CD14-positive monocyte (primary cell): ENCODE measurements at regions not wholly inside any gene's neighbourhood (a gene's known extent, or its start where the extent isn't known, plus 50 kb on each side); places are given as distances from the start of the nearest gene placed in this dataset.

Source experiments
- DNase-seq, 3 donors: peaks; one replicate each; pipeline ENCODE4 v3.0.0-alpha.2; 2011 to 2022
- H2AFZ ChIP-seq: 2 replicates; pipeline ENCODE4 v1.6.0; 2012; ENCODE audit warnings: mild to moderate bottlenecking, low read depth, low read length, inconsistent platforms; ENCODE audit not compliant: insufficient read depth, poor library complexity, severe bottlenecking
- H3K27ac ChIP-seq, 2 donors: 1 replicate in 1 of 2; 2 replicates in 1 of 2; pipeline ENCODE4 v1.5.1; 2012 to 2013; ENCODE audit warnings: low read length in 2 of 2, control low read depth in 1 of 2, inconsistent platforms in 1 of 2, low read depth in 1 of 2, mild to moderate bottlenecking in 1 of 2
- H3K27me3 ChIP-seq, 2 donors: one replicate each; pipeline versions ENCODE4 v1.6.0 to v1.6.1; 2011 to 2013; ENCODE audit warnings: low read length in 2 of 2; ENCODE audit not compliant: control insufficient read depth in 2 of 2, insufficient read depth in 2 of 2
- H3K36me3 ChIP-seq, 2 donors: replicated peaks in 1 of 2; 1 replicate in 1 of 2; 2 replicates in 1 of 2; pipeline versions ENCODE4 v1.5.1 to v1.6.1; 2012 to 2013; ENCODE audit warnings: low read length in 2 of 2, control low read depth in 1 of 2, inconsistent platforms in 1 of 2, mild to moderate bottlenecking in 1 of 2; ENCODE audit not compliant: insufficient read depth in 2 of 2, control insufficient read depth in 1 of 2
- H3K4me1 ChIP-seq, 2 donors: 1 replicate in 1 of 2; 2 replicates in 1 of 2; pipeline versions ENCODE4 v1.5.1 to v1.6.1; 2012 to 2013; ENCODE audit warnings: low read length in 2 of 2, control low read depth in 1 of 2, inconsistent platforms in 1 of 2, mild to moderate bottlenecking in 1 of 2, moderate library complexity in 1 of 2; ENCODE audit not compliant: insufficient read depth in 2 of 2, control insufficient read depth in 1 of 2
- H3K4me2 ChIP-seq: replicated peaks from 2 replicates; pipeline ENCODE3; 2012; ENCODE audit warnings: low read length, moderate library complexity, mild to moderate bottlenecking; ENCODE audit not compliant: poor library complexity, severe bottlenecking; ENCODE audit errors: extremely low read depth
- H3K4me3 ChIP-seq, 3 experiments: fragments of 200-600 bp in 1 of 3; sonication (generic) in 1 of 3; replicated peaks in 1 of 3; 1 replicate in 2 of 3; 2 replicates in 1 of 3; pipeline ENCODE4 v1.5.1; 2011 to 2013; ENCODE audit warnings: low read length in 3 of 3, mild to moderate bottlenecking in 3 of 3, control low read depth in 2 of 3, low read depth in 2 of 3, inconsistent platforms in 1 of 3, moderate library complexity in 1 of 3
- H3K79me2 ChIP-seq: 2 replicates; pipeline ENCODE4 v1.6.0; 2012; ENCODE audit warnings: mild to moderate bottlenecking, control low read depth, inconsistent platforms, low read length, moderate library complexity; ENCODE audit not compliant: insufficient read depth
- H3K9ac ChIP-seq: 2 replicates; pipeline ENCODE4 v1.6.0; 2017; ENCODE audit warnings: low read length, mild to moderate bottlenecking; ENCODE audit not compliant: insufficient read depth, poor library complexity, severe bottlenecking
- H3K9me3 ChIP-seq, 2 donors: replicated peaks in 1 of 2; 1 replicate in 1 of 2; 2 replicates in 1 of 2; pipeline versions ENCODE4 v1.5.1 to v1.6.1; 2012 to 2013; ENCODE audit warnings: low read length in 2 of 2, control low read depth in 1 of 2; ENCODE audit not compliant: control insufficient read depth in 1 of 2, insufficient read depth in 1 of 2
- H4K20me1 ChIP-seq: 2 replicates; pipeline ENCODE4 v1.6.0; 2012; ENCODE audit warnings: mild to moderate bottlenecking, low read length, control low read depth, moderate library complexity; ENCODE audit not compliant: insufficient read depth
- H3K27ac Mint-ChIP-seq, 7 donors: one replicate each; pipeline ENCODE4 v1.8.0; 2020; ENCODE audit warnings: mild to moderate bottlenecking in 7 of 7, mixed read lengths in 7 of 7, moderate library complexity in 6 of 7, inconsistent platforms in 2 of 7
- H3K27me3 Mint-ChIP-seq, 3 donors: one replicate each; pipeline ENCODE4 v1.8.0; 2021 to 2022; ENCODE audit warnings: low read depth in 3 of 3, mild to moderate bottlenecking in 3 of 3, mixed read lengths in 3 of 3, moderate library complexity in 3 of 3, inconsistent platforms in 1 of 3
- H3K36me3 Mint-ChIP-seq, 2 donors: one replicate each; pipeline ENCODE4 v1.8.0; 2020; ENCODE audit warnings: mixed read lengths in 2 of 2, inconsistent platforms in 1 of 2, mild to moderate bottlenecking in 1 of 2
- H3K4me1 Mint-ChIP-seq: one replicate; pipeline ENCODE4 v1.8.0; 2020; ENCODE audit warnings: mild to moderate bottlenecking, mixed read lengths
- H3K4me3 Mint-ChIP-seq, 2 donors: one replicate each; pipeline ENCODE4 v1.8.0; 2020; ENCODE audit warnings: mild to moderate bottlenecking in 2 of 2, mixed read lengths in 2 of 2, moderate library complexity in 1 of 2
- H3K9me3 Mint-ChIP-seq, 7 donors: one replicate each; pipeline ENCODE4 v1.8.0; 2020 to 2022; ENCODE audit warnings: mixed read lengths in 7 of 7, mild to moderate bottlenecking in 6 of 7, moderate library complexity in 6 of 7, inconsistent platforms in 2 of 7
- CTCF ChIP-seq: fragments of 200-600 bp; IDR thresholded peaks from one replicate; pipeline ENCODE4 v1.8.0; 2022; ENCODE audit warnings: antibody characterized with exemption, mild to moderate bottlenecking
- WGBS: methylation state at CpG from one replicate; pipeline ENCODE4 v1.1.5; 2013; ENCODE audit warnings: missing lambda C conversion rate; ENCODE audit not compliant: insufficient coverage; 5-methylcytosine and 5-hydroxymethylcytosine counted together
- intact Hi-C, 2 donors: fragments of 100-400 bp; cut with micrococcal nuclease; formaldehyde crosslinking; loops; one replicate each; pipeline versions ENCODE4 v1.15.0 to v1.15.1; 2023

GRCh38 chr12:24270965-24271364, 321.5 kb upstream of the SOX5 start:
- H3K9me3 Mint-ChIP-seq = no peaks in the 10 kb centered on the region
- Histone ChIP-seq H3K4me1 (no peaks in the 10 kb centered on the region), H3K27me3 (no peaks in the 10 kb centered on the region), H2AFZ (no peak overlapping the region), H3K27ac (no peak overlapping the region), H3K79me2 (no peaks in the 10 kb centered on the region), H3K36me3 (no peaks in the 10 kb centered on the region), H3K9me3 (no peaks in the 10 kb centered on the region), H3K4me2 (no peak overlapping the region), H3K9ac (no peak overlapping the region), H4K20me1 (no peaks in the 10 kb centered on the region), H3K4me3 (no peak overlapping the region)
- intact Hi-C loops = no loop called here
- H3K27me3 Mint-ChIP-seq = no peaks in the 10 kb centered on the region
- TF ChIP-seq CTCF = no peak
- H3K4me3 Mint-ChIP-seq = no peak overlapping the region
- no CpG with 5 or more reads among the region's 2 CpGs for WGBS
- no peaks in the 10 kb centered on the region for H3K4me1 Mint-ChIP-seq
- no peaks in the 10 kb centered on the region for H3K36me3 Mint-ChIP-seq
- no peak for DNase-seq
- H3K27ac Mint-ChIP-seq = no peak overlapping the region

GRCh38 chr12:24270464-24270863, 321.0 kb upstream of the SOX5 start:
- Histone ChIP-seq H3K4me1 (no peaks in the 10 kb centered on the region), H3K27ac (no peak overlapping the region), H4K20me1 (no peaks in the 10 kb centered on the region), H3K9ac (no peak overlapping the region), H3K79me2 (no peaks in the 10 kb centered on the region), H3K4me3 (no peak overlapping the region), H3K9me3 (no peaks in the 10 kb centered on the region), H3K36me3 (no peaks in the 10 kb centered on the region), H3K4me2 (no peak overlapping the region), H3K27me3 (no peaks in the 10 kb centered on the region), H2AFZ (no peak overlapping the region)
- no peaks in the 10 kb centered on the region for H3K36me3 Mint-ChIP-seq
- H3K4me3 Mint-ChIP-seq = no peak overlapping the region
- no peak for DNase-seq
- no peaks in the 10 kb centered on the region for H3K9me3 Mint-ChIP-seq
- no CpG with 5 or more reads among the region's 1 CpG for WGBS
- H3K4me1 Mint-ChIP-seq = no peaks in the 10 kb centered on the region
- no peak overlapping the region for H3K27ac Mint-ChIP-seq
- TF ChIP-seq CTCF = no peak
- intact Hi-C loops = no loop called here
- no peaks in the 10 kb centered on the region for H3K27me3 Mint-ChIP-seq
